Bronchial epithelial cell (primary cell): ENCODE measurements at regions not wholly inside any gene's neighbourhood (a gene's known extent, or its start where the extent isn't known, plus 50 kb on each side); places are given as distances from the start of the nearest gene placed in this dataset.
A peak's percentile ranks its signal among the peaks of the same experiment; 100 is the strongest.
"Not testable (repeated sequence)": the region's sequence is repeated elsewhere in the genome, so short reads cannot be mapped to it uniquely, and the experiment has no call there.

Experiments used
- DNase-seq: peaks from one replicate; pipeline ENCODE4 v3.0.0-alpha.2; 2010; ENCODE audit warnings: low read depth
- FAIRE-seq: peaks from 2 replicates; lab custom pipeline; 2011; peaks lifted over from hg19 to GRCh38; lab: Jason Lieb, UNC
- H3K27me3 ChIP-seq: 2 replicates; pipeline ENCODE4 v1.5.1; 2011; ENCODE audit warnings: low read length; ENCODE audit not compliant: control insufficient read depth, insufficient read depth
- H3K36me3 ChIP-seq: 2 replicates; pipeline ENCODE4 v1.5.1; 2011; ENCODE audit warnings: low read length; ENCODE audit not compliant: control insufficient read depth, insufficient read depth
- H3K4me3 ChIP-seq: 2 replicates; pipeline ENCODE4 v1.5.1; 2011; ENCODE audit warnings: mild to moderate bottlenecking, low read depth, low read length, control low read depth
- CTCF ChIP-seq: IDR thresholded peaks from 2 replicates; pipeline ENCODE4 v1.5.1; 2011; ENCODE audit warnings: mild to moderate bottlenecking, moderate library complexity, low read length, control low read depth, inconsistent platforms; ENCODE audit not compliant: insufficient read depth, severe bottlenecking

- no peaks in the 10 kb centered on the region for H3K27me3 ChIP-seq
- no peak for FAIRE-seq
- no peak overlapping the region for H3K4me3 ChIP-seq
- no peak for DNase-seq
- TF ChIP-seq CTCF, result no peak
- H3K36me3 ChIP-seq, result no peaks in the 10 kb centered on the region
Observed at GRCh38 chr6:85363870-85364269, 86.0 kb upstream of the NT5E start.

DNA sequence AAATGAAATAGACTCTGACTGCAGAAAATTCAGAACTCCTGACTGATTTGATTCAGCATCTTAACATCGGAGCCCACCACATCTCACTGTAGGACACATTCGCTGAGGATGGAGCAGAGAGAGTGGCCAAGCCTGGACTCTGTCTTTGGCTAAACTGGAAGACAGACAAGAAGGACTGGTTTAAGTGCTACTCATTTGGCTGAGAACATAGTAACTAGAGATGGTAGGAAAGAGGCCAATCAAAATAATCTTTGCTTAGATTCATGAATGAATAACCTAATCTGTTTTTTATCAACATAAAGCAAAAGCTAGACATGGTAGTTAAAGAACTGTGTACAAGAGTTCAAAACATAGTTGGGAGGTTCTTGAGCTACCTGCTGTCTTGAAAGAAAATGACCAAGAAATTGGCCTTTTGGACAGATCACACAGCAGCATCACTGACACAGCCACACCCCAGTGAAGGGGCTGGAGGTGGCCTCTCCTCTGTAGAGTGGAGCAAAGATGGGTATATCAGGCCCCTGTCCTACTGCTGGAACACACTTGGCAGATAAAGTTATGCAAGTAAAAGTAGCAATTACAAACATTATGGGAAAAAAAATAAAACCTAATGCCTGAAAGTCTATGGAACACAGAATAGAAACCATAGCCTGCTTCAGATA is 87.1 kb upstream of the NT5E start:
- DNase-seq (no peak), FAIRE-seq (no peak)
- H3K27me3 ChIP-seq, result no peaks in the 10 kb centered on the region
- no peaks in the 10 kb centered on the region for H3K36me3 ChIP-seq
- no peak for TF ChIP-seq CTCF
- no peak overlapping the region for H3K4me3 ChIP-seq

DNA sequence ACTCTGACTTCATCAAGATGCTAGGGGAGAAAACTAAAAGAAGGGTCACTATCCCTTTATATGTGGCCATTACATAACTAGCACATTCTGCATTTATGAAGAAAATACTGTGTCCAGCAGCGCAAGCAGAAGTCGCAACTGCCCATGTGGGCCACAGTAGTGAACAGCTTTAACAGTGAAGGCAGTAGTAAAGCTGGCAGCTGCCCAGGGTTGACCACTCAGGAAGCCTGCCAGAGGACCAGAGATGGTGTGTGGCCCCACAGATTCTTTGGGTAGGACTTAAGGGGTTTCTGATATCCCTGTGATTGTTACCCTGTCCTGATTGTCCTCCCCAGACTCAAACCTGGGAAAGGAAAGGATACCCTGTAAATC is 88.3 kb upstream of the NT5E start:
- DNase-seq (no peak), FAIRE-seq (no peak)
- Histone ChIP-seq H3K4me3 (no peak overlapping the region), H3K36me3 (no peaks in the 10 kb centered on the region), H3K27me3 (no peaks in the 10 kb centered on the region)
- no peak for TF ChIP-seq CTCF

GRCh38 chr6:85360794-85361642 is 88.9 kb upstream of the NT5E start:
- no peak for TF ChIP-seq CTCF
- DNase-seq (peak; percentile 99), FAIRE-seq (peak; percentile 98)
- Histone ChIP-seq H3K4me3 (no peak overlapping the region), H3K27me3 (no peaks in the 10 kb centered on the region), H3K36me3 (no peaks in the 10 kb centered on the region)

DNA sequence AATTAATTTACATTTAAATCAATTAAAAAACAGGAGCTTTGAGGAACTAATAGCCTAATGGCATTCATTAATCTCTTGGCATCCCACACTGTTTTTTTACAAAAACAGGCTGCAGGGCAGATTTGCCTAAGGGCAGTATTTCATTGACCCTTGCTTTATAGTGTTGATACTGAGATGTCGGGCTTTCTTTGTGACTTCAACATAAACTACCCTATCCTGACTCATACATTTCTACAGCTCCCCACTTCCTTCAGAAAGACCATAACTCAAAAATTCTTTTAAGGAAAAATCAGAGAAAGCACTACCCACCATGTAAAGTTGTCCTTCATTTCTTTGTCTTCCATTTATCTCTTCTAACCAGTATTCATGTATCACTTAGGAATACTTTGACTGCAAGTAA is 92.2 kb upstream of the NT5E start:
- no peaks in the 10 kb centered on the region for H3K27me3 ChIP-seq

GRCh38 chr6:85356743-85357142 is 93.1 kb upstream of the NT5E start:
- not testable (repeated sequence) for H3K27me3 ChIP-seq, H3K4me3 ChIP-seq, H3K36me3 ChIP-seq, DNase-seq, FAIRE-seq

More for the DNA sequence above, 92.2 kb upstream of the NT5E start:
- no peak for DNase-seq
- FAIRE-seq, result no peak
- Histone ChIP-seq H3K36me3 (no peaks in the 10 kb centered on the region), H3K4me3 (no peak overlapping the region)
- TF ChIP-seq CTCF, result no peak
